Astrocyte (in vitro differentiated cells and primary cell): ENCODE measurements at regions not wholly inside any gene's neighbourhood (a gene's known extent, or its start where the extent isn't known, plus 50 kb on each side); places are given as distances from the start of the nearest gene placed in this dataset.
A peak's percentile ranks its signal among the peaks of the same experiment; 100 is the strongest.

Experiments used
- DNase-seq: peaks from one replicate; pipeline ENCODE4 v3.0.0-alpha.2; 2010; ENCODE audit warnings: low read depth
- FAIRE-seq: peaks from 2 replicates; lab custom pipeline; 2011; peaks lifted over from hg19 to GRCh38; lab: Jason Lieb, UNC
- H2AFZ ChIP-seq: 2 replicates; pipeline ENCODE4 v1.6.0; 2012; ENCODE audit warnings: low read depth, low read length, inconsistent platforms
- H3K27ac ChIP-seq: 2 replicates; pipeline ENCODE4 v1.5.1; 2011; ENCODE audit warnings: low read depth, low read length, inconsistent platforms
- H3K27me3 ChIP-seq: 2 replicates; pipeline ENCODE4 v1.6.0; 2011; ENCODE audit warnings: low read length, inconsistent platforms; ENCODE audit not compliant: insufficient read depth
- H3K36me3 ChIP-seq: 2 replicates; pipeline ENCODE4 v1.5.1; 2011; ENCODE audit warnings: low read length, inconsistent platforms; ENCODE audit not compliant: insufficient read depth
- H3K4me1 ChIP-seq: 2 replicates; pipeline ENCODE4 v1.5.1; 2011; ENCODE audit warnings: low read length, inconsistent platforms; ENCODE audit not compliant: insufficient read depth
- H3K4me2 ChIP-seq: 2 replicates; pipeline ENCODE4 v1.6.0; 2012; ENCODE audit warnings: low read length, inconsistent platforms
- H3K4me3 ChIP-seq: 2 replicates; pipeline ENCODE4 v1.5.1; 2011; ENCODE audit warnings: low read depth, mild to moderate bottlenecking, low read length, inconsistent platforms; ENCODE audit not compliant: insufficient read depth
- H3K79me2 ChIP-seq: 2 replicates; pipeline ENCODE4 v1.6.0; 2012; ENCODE audit warnings: mild to moderate bottlenecking, low read length, inconsistent platforms; ENCODE audit not compliant: insufficient read depth
- H3K9ac ChIP-seq: 2 replicates; pipeline ENCODE4 v1.6.0; 2012; ENCODE audit warnings: mild to moderate bottlenecking, low read length, inconsistent platforms
- H3K9me3 ChIP-seq: 2 replicates; pipeline ENCODE4 v1.5.1; 2012; ENCODE audit warnings: low read depth, mild to moderate bottlenecking, low read length, inconsistent platforms; ENCODE audit not compliant: insufficient read depth
- H4K20me1 ChIP-seq: 2 replicates; pipeline ENCODE4 v1.6.0; 2012; ENCODE audit warnings: low read length, inconsistent platforms; ENCODE audit not compliant: insufficient read depth
- H3K27ac Mint-ChIP-seq: one replicate; pipeline ENCODE4 v1.8.0; 2021; ENCODE audit warnings: mild to moderate bottlenecking, mixed read lengths; ENCODE audit not compliant: unreplicated experiment
- H3K27me3 Mint-ChIP-seq: one replicate; pipeline ENCODE4 v1.8.0; 2021; ENCODE audit warnings: low read depth, mixed read lengths; ENCODE audit not compliant: unreplicated experiment
- H3K36me3 Mint-ChIP-seq: one replicate; pipeline ENCODE4 v1.8.0; 2021; ENCODE audit warnings: low read depth, mixed read lengths; ENCODE audit not compliant: unreplicated experiment
- H3K4me1 Mint-ChIP-seq: one replicate; pipeline ENCODE4 v1.8.0; 2021; ENCODE audit warnings: low read depth, mixed read lengths; ENCODE audit not compliant: unreplicated experiment
- H3K4me3 Mint-ChIP-seq: one replicate; pipeline ENCODE4 v1.8.0; 2021; ENCODE audit warnings: mild to moderate bottlenecking, moderate library complexity, mixed read lengths; ENCODE audit not compliant: unreplicated experiment
- H3K9me3 Mint-ChIP-seq: one replicate; pipeline ENCODE4 v1.8.0; 2021; ENCODE audit warnings: mild to moderate bottlenecking, mixed read lengths; ENCODE audit not compliant: unreplicated experiment
- EZH2 ChIP-seq: IDR thresholded peaks from 2 replicates; pipeline ENCODE4 v1.6.1; 2012; ENCODE audit warnings: mild to moderate bottlenecking, low read length, inconsistent platforms; ENCODE audit not compliant: insufficient read depth
- TF ChIP-seq, protein P1 (sequence below): IDR thresholded peaks from 2 replicates; pipeline ENCODE4 v1.5.1; 2011; ENCODE audit warnings: low read depth, mild to moderate bottlenecking, inconsistent platforms, low read length, moderate library complexity; ENCODE audit not compliant: insufficient read depth

GRCh38 chr5:73312872-73313510 is 135.6 kb downstream of the FOXD1 start:
- H3K27ac Mint-ChIP-seq: peak overlapping the region; percentile 98
- Histone ChIP-seq H4K20me1 (no peaks in the 10 kb centered on the region), H3K27me3 (no peaks in the 10 kb centered on the region), H3K27ac (peak overlapping the region; percentile 94), H3K9ac (peak overlapping the region; percentile 78), H3K4me2 (peak overlapping the region; percentile 71), H3K79me2 (no peaks in the 10 kb centered on the region), H3K4me1 (peaks cover 34% of the 10 kb centered on the region), H3K4me3 (no peak overlapping the region), H3K36me3 (no peaks in the 10 kb centered on the region), H2AFZ (no peak overlapping the region), H3K9me3 (no peaks in the 10 kb centered on the region)
- H3K27me3 Mint-ChIP-seq: peaks cover 11% of the 10 kb centered on the region
- no peak for TF ChIP-seq EZH2
- TF ChIP-seq, protein P1, sequence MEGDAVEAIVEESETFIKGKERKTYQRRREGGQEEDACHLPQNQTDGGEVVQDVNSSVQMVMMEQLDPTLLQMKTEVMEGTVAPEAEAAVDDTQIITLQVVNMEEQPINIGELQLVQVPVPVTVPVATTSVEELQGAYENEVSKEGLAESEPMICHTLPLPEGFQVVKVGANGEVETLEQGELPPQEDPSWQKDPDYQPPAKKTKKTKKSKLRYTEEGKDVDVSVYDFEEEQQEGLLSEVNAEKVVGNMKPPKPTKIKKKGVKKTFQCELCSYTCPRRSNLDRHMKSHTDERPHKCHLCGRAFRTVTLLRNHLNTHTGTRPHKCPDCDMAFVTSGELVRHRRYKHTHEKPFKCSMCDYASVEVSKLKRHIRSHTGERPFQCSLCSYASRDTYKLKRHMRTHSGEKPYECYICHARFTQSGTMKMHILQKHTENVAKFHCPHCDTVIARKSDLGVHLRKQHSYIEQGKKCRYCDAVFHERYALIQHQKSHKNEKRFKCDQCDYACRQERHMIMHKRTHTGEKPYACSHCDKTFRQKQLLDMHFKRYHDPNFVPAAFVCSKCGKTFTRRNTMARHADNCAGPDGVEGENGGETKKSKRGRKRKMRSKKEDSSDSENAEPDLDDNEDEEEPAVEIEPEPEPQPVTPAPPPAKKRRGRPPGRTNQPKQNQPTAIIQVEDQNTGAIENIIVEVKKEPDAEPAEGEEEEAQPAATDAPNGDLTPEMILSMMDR: no peak
- no peak overlapping the region for H3K4me3 Mint-ChIP-seq
- peaks cover 12% of the 10 kb centered on the region for H3K4me1 Mint-ChIP-seq
- H3K9me3 Mint-ChIP-seq: no peaks in the 10 kb centered on the region
- H3K36me3 Mint-ChIP-seq: peaks cover 4% of the 10 kb centered on the region
- DNase-seq (no peak), FAIRE-seq (no peak)

- H4K20me1 ChIP-seq: no peaks in the 10 kb centered on the region
- Mint-ChIP-seq H3K36me3 (peaks cover 4% of the 10 kb centered on the region), H3K4me1 (peaks cover 12% of the 10 kb centered on the region), H3K4me3 (peak overlapping the region; percentile 27), H3K27me3 (peaks cover 17% of the 10 kb centered on the region), H3K27ac (peak overlapping the region; percentile 98), H3K9me3 (no peaks in the 10 kb centered on the region)
- peaks cover 34% of the 10 kb centered on the region for H3K4me1 ChIP-seq
- DNase-seq: peak; percentile 100
- H3K9me3 ChIP-seq: no peaks in the 10 kb centered on the region
- H3K4me2 ChIP-seq: peak overlapping the region; percentile 71
- no peak overlapping the region for H2AFZ ChIP-seq
- peak overlapping the region; percentile 94 for H3K27ac ChIP-seq
- peak; percentile 80 for FAIRE-seq
- TF ChIP-seq, protein P1: peak; percentile 74
- TF ChIP-seq EZH2: no peak
- no peaks in the 10 kb centered on the region for H3K36me3 ChIP-seq
- H3K79me2 ChIP-seq: no peaks in the 10 kb centered on the region
- no peaks in the 10 kb centered on the region for H3K27me3 ChIP-seq
- no peak overlapping the region for H3K4me3 ChIP-seq
- peak overlapping the region; percentile 78 for H3K9ac ChIP-seq
Measured at GRCh38 chr5:73312146-73312871, 136.3 kb downstream of the FOXD1 start.
